ENCODE measurements at regions not wholly inside any gene's neighbourhood (a gene's known extent, or its start where the extent isn't known, plus 50 kb on each side); places are given as distances from the start of the nearest gene placed in this dataset.
"Not testable (repeated sequence)": the region's sequence is repeated elsewhere in the genome, so short reads cannot be mapped to it uniquely, and the experiment has no call there.

DNA sequence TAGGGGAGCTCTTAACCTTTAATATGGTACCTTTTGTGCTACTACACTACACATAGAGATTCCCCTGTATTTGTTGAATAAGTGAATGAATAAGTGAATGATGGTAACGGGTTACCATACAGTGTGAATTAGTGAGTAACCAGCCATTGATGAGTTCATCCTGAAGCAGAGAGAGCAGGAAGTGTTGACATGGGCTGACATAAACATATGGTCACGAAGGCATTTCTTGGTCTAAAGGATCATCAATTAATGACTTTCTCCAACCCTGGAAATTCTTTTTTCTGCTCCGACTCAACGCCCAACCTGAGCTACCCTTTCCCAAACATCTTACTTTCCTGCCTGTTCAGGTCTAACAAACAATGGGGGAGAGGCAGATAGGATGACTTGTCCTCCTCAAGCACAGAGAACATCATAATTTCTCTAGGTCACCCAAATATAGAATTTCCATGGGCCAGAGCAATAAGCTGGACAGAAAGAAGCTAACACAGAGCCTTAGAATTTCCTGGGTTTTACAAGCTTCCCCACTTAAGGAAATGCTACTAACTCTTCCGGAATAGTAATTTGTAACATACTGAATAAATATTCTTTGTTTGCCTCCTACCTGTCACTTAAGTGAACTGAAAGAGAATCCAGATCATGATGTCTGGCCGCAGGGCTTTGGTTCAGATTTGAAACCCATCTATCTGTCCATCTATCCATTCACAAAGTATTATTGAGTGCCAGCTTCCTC lies 114.7 kb upstream of the NGF start:
- DNase-seq: no peak

DNA sequence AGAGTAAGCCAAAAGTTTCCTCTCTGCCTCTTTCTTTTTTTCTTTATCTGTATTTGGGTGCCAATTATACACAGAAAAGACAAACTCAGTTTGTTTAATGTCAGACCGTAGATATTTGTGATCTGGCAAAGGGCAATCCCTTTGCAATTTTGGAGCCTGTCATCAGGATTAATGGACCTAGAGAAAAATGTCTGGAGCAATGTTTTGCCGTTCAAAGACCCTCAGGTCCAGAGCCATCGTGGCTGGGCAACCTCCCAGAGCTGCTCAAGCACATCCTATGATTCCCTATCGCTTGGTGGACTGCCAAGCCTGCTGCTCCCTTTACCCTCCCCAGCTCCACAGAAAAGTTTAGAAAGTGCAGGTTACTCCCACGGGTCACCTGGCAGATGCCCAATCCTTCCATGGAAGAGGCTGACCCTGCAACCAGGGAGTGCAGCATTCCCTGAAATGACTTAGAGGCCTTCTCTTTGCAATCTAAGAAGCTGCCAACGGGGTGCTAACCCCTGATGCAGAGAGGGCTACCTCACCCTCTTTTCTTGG lies 112.5 kb upstream of the NGF start:
- no peak for DNase-seq

DNA sequence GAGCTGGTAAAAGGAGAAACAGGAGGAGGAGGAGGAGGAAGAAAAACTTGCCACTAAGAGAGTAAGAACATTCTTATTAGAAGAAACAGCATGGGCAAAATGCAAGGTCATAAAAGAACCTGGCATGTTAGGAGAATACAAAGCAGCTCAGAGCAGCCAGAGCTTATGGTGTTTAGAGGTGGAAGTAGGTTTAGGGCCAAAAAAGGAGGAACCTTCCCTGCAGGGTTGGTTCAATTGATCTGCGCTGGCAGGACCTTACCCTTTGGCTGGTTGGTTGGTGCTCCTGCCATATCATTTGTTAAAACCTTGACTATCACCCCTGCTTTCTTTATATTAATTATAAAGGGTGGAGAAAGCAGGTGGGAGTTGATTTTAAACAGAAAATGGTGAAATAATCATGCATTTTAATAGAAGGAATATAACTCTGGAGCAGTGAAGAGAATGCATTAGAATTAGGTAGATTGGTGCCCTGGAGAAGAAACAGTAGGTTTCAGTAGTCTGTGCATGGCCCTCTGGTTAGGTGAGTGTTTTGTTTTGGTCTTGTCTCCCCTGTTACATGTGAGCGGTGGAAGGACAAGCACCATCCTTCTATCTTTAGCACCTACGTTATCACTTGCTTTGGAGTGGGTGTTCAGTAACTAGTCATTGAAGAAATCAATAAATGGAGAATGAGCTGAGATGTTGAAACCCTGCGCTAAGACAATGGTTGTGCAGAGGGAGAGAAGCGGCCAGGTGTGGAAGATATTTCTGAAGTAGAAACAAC lies 110.4 kb upstream of the NGF start:
- no peak for DNase-seq

DNA sequence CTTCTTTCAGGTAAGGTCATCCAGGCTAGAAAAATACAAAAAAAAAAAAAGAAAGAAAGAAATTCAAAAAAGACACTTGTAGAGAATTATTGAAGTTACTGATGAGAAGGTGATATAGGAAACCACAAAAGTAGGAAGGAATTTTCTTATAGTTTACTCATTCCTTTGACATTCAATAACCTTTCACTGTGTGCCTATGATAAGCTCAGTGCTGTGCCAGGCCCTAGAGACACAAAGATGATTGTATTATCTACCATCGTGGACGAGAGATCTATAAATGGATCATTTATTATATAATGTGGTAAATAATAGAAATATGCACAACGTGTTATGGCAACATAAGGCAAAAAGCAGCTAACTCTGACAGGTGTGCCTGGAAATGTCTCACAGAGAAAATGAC lies 109.6 kb upstream of the NGF start:
- DNase-seq: no peak

DNA sequence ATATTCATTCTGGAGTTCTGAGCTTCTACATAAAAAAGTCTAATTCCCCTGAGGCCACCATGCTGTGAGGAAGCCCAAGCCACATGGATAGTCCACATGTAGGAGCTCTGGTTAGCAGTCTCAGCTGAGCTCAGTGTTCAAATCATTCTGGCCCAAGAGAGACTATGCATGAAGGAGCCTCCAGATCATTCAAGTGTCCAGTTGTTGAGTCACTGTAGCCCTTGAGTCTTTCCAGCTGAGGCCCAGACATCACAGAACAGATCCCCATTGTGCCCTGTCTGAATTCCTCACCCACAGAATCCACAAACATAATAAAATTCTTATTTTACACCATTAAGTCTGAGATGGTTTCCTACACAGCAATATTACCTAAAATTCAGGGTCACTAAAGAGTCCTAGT lies 107.0 kb upstream of the NGF start:
- no peak for DNase-seq

DNA sequence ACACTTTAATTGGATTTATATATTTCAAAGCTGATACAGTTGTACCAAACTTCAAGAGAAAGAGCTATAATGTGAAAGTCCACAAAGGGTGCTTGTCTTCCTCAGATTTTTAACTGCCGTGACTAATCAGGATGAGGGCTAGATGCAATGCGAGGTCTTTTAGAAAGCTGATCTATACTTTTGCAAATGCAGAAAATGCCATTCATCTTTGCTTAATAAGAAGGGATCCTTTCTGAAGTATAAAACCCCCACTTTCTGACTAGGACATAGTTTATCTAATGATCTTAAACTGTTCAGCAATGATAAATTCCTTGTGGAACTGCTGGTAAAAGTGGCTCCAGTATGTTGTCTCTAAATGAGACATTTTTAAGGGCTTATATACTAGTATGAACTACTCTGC lies 102.7 kb upstream of the NGF start:
- no peak for DNase-seq

DNA sequence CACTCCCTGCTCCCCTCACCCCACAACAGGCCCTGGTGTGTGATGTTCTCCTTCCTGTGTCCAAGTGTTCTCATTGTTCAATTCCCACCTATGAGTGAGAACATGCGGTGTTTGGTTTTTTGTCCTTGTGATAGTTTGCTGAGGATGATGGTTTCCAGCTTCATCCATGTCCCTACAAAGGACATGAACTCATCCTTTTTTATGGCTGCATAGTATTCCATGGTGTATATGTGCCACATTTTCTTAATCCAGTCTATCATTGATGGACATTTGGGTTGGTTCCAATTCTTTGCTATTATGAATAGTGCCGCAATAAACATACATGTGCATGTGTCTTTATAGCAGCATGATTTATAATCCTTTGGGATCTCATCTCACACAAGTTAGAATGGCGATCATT lies 101.5 kb upstream of the NGF start:
- DNase-seq: not testable (repeated sequence)

DNA sequence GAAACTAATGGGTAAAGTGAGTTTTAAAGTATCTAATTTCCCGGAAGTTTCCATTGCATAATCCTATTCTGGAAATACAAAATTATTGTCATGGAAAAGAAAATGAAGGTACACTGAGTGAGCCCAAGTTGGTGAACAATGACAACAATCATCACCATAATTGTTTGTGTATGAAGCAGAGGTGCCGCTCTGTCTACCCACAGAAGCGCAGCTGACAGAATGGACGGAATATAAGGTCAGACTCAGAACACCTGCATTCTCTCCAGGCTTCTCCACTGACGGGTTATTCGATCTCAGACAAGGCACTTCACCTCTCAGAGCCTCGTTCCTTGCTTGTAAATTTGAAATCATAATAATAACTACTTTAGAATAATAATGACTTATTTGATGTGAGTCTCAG lies 99.1 kb upstream of the NGF start:
- DNase-seq: peak; percentile 41

DNA sequence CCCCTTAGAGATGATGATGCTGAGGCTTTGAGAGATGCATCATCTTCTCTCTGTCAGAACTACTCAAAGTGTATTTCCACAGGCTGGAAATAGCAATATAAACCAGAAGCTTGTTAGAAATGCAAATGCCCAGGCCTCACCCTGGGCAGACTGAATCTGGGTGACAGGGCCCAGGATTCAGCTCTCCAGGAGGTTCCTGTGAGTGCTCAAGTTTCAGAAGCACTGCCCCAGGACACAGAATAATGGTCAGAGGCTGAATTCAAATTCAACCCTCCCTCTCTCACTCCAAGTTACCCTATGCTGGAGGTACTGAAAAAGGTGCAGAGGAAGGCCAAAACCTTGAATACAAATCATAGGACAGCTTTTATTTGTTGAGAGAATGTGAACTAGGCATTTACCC lies 98.5 kb upstream of the NGF start:
- DNase-seq: no peak

DNA sequence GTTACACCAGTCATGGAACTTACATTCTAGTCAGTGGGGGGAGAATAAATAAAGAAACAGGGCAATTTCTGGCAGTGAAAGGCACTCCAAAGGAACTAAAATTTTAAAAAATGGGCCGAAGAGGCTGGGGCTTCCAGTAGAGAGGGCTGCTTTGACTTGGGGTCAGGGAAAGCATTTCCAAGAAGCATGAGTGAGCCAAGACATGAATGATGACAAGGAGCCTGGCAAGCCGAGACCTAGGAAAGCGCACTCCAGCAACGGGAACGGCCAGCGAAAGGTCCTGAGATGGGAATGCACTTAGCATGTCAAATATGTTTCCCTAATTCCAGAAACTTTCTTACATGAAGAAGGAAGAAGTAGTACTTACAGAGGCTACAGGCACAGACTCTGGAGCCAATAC lies 95.4 kb upstream of the NGF start:
- no peak for DNase-seq

DNA sequence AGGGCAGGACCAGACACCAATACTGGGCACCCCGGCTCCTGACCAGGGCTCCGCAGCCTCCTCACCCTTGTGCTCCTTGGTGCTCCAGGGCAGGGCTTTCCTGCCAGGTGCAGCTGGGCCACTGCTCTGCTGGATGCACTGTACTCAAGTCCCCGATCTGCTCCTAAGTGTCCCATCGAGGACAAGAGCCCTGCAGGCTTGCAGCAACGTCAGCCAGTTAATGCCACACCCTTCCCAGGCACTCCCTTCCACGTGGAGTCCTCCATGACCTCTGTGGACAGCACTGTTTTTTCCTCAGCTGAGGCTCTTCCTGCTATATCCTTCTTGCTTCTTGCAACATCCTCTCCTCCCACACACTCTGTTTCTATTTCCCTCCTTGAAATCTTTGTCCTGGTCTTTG lies 94.0 kb upstream of the NGF start:
- no peak for DNase-seq

DNA sequence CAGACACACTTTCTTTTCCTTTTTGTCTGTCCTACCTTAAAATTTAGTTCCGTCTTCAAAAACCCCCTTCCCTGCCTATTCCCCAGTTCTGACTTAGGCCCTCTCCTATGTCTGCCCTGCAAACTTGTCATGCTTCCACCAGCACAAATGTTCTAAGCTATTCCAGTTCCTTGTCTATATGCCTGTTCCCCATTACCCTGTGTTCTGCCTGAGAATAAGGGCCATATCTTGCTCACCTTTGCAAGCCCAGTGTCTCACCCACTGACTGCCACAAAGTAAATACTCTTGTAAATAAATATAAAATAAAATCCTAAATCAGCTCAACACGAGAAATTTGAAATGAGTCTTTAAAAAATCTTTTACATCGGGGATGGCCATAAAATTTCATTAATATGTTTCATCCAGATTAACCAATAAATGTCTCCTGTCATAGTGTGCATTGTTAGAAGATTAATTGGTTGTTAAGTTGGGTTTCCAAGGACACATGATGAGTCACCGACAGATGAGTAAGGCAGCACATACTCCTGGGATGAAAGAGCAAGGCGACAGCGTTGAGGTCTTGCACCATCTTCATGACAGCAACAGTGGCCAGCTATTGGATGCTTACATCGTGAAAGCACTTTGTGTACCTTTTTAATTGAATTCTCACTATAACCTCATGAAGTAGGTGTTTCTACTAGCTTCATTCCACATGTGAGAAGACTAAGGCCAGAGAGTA lies 92.6 kb upstream of the NGF start:
- DNase-seq: no peak

DNA sequence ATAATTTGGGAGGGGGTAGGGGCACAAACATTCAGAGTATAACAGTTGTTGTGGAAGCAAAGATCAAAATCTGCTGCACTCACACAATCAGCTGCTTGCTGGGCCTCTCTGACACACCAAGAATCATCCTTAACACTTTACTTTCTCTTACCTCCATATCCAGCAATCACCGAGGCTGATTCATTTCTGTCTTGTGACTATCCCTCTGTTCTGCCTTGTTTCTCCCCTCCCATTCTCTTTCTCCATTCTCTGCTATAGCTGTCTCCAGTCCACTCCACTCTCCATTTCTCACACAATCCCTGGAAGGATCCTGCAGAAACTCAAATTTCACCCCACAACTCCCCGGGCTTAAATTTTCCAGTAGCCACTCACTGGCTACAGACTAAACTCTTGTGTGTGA lies 91.8 kb upstream of the NGF start:
- DNase-seq: no peak

DNA sequence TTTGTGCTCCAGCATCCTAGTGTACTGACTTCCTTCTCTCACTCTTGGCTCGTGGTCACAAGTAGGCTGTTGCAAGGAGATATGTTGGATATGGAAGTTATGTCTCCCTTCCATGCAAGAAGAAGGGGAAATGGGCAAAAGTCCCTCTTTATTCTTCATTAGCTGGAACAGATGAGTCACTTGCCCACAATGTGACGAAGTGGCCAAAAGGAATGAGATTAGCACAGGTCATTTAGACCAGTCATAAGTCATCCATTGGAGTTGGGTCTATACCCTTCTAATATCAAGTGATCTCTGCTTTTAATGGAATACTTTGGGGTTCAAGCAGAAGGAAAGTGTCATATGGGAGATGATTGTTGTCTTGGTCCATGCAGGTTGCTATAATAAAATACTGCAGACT lies 91.2 kb upstream of the NGF start:
- DNase-seq: no peak

DNA sequence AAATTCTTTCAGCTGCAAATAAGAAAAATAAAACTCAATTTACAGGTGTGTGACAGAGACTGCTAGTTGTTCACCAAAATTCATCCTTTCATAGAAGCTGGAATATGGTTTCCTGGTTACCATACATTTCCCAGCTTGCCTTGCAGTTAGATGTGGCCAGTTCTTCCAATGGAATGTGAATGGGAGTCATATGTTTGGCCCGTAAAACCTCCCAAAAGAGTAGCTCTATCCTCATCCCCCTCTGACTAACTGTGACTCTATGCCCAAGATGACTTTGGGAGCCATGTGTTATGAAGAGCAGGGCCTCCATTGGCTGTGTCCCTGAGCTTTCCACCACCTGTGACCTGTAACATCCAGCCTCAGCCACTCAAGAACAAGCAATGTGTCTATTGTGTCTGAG lies 90.6 kb upstream of the NGF start:
- no peak for DNase-seq

DNA sequence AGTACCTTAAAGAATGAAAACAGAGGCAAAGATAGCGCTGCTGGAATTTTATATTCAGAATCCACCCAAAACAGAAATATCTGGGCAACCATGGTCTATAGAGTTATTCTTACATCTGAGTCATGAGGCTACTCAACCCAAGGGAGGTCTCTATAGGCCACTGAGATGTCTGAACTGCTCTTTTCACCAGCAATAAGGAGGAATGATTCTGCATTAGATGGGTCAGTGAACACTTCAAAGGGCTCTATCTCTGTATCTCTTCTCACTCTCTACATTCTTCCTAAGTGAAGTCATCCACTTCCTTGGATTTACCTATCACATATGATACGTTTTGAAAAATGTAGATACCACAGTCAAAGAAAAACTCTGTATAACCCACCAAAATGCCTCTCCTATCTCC lies 90.2 kb upstream of the NGF start:
- DNase-seq: no peak

DNA sequence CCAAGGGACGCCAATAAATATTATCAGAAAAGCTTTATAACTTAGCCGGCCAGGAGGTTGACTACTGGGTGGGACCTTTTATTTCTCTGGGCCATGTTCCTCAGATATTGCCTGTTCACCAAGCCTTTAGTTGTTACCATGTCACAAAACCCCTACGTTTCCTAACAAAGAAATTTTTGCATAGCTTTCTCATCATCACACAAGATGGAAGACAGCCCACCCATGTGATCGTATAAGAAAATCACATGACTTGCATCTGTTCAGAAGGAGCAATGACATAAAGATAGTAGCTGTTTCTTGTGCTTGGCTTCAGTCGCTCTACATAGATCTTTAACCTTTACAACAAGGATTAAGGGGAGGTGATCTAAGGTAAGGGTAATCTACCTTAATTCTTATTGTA lies 88.9 kb upstream of the NGF start:
- no peak for DNase-seq

DNA sequence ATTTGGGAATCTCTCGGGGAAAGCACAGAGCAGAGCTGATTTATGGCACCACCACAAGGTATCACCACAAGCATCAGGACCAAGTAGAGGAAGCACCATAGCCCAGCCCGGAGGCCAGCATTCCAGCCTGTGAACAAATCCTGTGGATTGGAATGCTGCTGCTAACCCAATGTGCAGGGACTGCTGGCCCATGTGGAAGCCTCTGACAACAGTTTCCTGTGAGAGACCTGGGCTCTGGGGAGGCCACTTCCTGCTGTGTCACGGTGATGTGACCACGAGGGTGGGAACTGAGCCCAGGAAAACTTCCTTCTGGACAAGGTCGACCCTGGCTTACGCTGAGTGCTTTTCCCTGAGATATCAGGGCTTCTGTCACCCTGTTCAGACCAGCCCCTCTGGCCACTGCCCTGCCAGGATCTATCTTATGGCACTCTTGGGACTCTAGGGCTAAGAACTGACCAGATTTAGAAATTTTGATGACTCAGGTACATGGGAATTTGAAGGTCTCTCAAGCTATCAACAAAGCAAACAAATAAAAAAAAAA lies 88.3 kb upstream of the NGF start:
- DNase-seq: no peak

DNA sequence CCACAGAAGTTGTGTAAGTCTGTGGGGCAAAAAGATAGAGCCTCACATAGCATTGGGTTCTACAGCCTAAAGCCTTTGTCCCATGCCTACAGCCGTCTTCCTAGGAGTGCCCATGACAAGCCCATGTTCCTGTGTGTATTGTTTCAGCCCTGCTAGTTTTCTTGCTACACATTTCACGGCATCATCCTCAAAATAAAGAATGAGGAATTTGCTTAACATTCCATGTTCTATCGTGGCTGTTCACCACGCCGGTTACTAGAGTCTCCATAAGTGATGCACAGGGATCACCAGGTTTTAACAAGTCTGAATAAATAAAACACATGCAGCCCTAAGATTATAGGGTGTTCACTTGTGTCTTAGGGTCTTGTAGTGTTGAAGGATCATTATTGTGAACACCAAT lies 87.4 kb upstream of the NGF start:
- DNase-seq: no peak

DNA sequence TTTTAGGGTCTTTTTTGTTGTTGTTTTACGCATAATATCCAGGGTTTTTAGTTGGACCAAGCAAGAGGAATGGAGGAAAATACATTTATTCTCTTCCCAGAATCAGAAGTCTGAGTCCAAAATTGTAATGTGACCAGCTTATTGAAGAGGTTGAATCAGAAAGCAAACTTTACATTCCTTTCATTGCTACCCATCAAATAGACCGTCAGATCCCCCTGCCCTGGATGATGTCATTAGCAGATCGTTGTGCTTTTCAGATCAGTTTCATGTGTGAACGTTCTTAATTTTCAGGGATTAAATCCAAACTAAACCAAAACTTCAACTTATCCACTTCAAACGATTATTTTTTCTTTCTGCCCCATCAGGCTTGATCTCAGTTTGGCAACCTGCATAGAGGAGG lies 85.7 kb upstream of the NGF start:
- DNase-seq: no peak

DNA sequence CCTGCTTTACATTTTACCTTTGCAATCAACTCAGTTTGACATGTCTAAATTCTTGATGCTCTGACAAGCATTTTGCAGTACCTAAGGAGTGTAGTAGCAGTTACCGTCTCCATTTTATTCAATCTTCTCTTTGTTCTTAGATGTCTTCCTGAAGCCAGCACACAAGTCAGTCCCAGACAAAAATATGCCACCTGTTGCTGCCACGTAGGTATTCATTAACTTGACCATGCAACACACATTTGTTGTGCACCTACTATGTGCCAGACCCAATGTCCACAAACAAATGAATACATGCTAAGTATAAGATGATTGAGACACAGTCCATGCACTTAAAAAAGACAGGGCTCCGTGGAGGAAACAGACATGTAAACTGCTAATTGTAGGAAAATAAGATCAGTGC lies 81.5 kb upstream of the NGF start:
- no peak for DNase-seq

DNA sequence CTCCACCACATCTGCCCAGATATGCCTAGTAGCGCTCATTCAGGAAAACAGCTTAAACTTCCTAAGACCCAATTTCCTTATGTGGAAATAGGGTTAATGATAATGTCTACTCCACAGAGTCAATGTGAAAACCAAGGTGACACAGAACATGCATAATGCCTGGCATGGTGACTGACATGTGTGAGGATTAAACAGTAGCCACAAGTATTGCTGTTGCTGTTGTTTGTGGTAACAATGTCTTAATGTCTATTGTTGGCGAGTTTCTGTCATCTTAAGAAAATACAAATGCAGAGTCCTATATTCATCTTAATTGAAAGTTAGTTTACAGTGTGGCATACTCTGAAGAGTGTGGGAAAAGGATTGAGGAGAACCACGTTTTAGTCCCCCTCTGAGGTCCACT lies 75.6 kb upstream of the NGF start:
- DNase-seq: no peak

DNA sequence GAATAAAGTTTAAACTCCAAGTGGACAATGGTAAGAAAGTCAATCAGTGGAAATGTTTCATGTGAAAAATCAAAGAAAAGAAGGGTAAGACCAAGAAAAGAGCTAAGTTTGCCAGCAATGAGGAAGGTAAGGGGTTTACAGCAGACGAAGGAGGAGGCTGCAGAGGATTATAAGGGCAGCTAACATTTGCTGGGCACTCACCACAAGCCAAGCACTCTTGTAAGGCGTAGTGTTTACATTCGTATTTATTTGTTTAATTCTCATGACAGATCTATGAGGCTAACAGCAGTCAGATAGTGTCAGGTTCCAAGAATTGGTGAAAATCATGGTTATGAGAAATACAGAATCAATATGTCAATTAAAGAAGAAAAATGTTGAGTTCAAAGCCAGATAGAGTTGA lies 75.2 kb upstream of the NGF start:
- no peak for DNase-seq

DNA sequence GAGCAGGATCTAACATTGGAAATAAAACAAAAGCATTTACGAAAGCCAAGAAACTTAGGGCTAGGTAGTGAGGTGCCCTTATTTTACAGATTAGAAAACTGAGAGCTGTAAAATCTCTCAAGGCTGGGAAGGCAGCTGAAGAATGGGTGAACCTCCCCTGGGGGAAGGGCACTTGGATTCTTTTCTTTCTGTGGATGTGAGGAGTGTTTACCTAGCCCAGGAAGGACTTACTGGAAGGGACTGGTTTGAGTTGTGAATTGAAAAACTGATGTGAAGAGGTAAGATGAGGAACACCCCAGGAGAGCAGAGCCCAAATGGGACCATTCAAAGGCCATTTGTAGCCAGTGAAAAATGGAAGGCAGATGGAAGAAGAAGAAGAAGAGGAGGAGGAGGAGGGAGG lies 74.7 kb upstream of the NGF start:
- no peak for DNase-seq

Measured in SHP77 treated with DMSO at 0.1 percent for 48 hours (cell line).